ENCODE measurements at regions not wholly inside any gene's neighbourhood (a gene's known extent, or its start where the extent isn't known, plus 50 kb on each side); places are given as distances from the start of the nearest gene placed in this dataset.

- no peak for FAIRE-seq
- Histone ChIP-seq H3K9ac (ENCODE audit: low read length in 3 of 3) (no peak overlapping the region), H3K9me3 (ENCODE audit: control insufficient read depth in 2 of 3, insufficient read depth in 1 of 3, low read length in 3 of 3) (no peaks in the 10 kb centered on the region), H3K4me1 (ENCODE audit: control insufficient read depth in 2 of 3, insufficient read depth in 2 of 3, low read depth in 1 of 3, low read length in 3 of 3) (peaks cover 0 to 3% (median 0%) of the 10 kb centered on the region in 3 donors), H3K36me3 (ENCODE audit: control insufficient read depth in 2 of 3, insufficient read depth in 3 of 3, low read length in 3 of 3) (peaks cover 0 to 14% (median 4%) of the 10 kb centered on the region in 3 donors), H3K4me3 (ENCODE audit: low read length in 3 of 3) (no peak overlapping the region), H3K27ac (ENCODE audit: low read depth in 2 of 2, low read length in 2 of 2) (peak overlapping the region in 1 of 2 donors; percentile 22), H3K27me3 (ENCODE audit: control insufficient read depth, insufficient read depth, low read length) (no peaks in the 10 kb centered on the region)
- intact Hi-C loops (cut with DNase I): no loop called here
- peak; percentile 59 to 74 (median 64) for DNase-seq
- TF ChIP-seq, protein P1, sequence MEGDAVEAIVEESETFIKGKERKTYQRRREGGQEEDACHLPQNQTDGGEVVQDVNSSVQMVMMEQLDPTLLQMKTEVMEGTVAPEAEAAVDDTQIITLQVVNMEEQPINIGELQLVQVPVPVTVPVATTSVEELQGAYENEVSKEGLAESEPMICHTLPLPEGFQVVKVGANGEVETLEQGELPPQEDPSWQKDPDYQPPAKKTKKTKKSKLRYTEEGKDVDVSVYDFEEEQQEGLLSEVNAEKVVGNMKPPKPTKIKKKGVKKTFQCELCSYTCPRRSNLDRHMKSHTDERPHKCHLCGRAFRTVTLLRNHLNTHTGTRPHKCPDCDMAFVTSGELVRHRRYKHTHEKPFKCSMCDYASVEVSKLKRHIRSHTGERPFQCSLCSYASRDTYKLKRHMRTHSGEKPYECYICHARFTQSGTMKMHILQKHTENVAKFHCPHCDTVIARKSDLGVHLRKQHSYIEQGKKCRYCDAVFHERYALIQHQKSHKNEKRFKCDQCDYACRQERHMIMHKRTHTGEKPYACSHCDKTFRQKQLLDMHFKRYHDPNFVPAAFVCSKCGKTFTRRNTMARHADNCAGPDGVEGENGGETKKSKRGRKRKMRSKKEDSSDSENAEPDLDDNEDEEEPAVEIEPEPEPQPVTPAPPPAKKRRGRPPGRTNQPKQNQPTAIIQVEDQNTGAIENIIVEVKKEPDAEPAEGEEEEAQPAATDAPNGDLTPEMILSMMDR (IDR thresholded peaks at IDR 0.05; ENCODE audit: borderline replicate concordance, extremely low read depth, insufficient read depth): no peak
These were observed 73.8 kb upstream of the MORC3 start for GRCh38 chr21:36246080-36246631.

DNA sequence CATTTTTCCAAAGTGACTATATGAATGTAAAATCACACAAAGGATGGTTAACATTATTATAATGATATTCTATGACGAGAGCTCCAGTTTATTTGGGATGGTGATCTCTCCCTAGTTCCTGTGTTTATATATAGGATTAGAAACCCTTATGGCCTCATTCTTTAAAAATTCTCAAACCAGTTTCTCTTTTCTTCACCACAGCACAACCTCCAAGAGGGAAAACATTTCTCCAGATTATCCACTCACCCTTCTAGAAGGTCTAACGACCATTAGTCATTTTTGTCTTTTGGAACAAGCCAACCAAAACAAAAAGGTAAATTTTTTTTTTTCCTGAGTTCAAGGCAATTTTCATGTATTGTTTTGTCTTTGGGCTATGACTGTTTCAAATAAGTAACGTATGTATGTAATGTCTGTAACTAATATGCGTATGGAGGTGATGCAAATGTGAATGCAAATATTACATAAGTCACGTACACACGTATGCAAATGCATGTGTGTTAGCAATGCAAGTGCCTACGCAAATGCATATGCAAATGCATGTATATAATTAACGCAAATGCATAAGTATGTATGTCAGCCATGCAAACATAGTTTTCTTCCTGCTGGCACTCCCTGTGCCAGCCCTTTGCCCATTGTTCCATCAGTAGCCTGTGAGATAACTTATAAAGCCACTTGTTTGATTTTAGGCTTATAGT, 72.5 kb upstream of the MORC3 start:
- no peak overlapping the region for H3K4me3 ChIP-seq (ENCODE audit: low read length in 3 of 3)
- H3K36me3 ChIP-seq (ENCODE audit: control insufficient read depth in 2 of 3, insufficient read depth in 3 of 3, low read length in 3 of 3): peaks cover 0 to 14% (median 4%) of the 10 kb centered on the region in 3 donors
- H3K27me3 ChIP-seq (ENCODE audit: control insufficient read depth, insufficient read depth, low read length): no peaks in the 10 kb centered on the region
- intact Hi-C loops (cut with DNase I): no loop called here
- TF ChIP-seq, protein P1 (IDR thresholded peaks at IDR 0.05; ENCODE audit: borderline replicate concordance, extremely low read depth, insufficient read depth): no peak
- no peak overlapping the region for H3K27ac ChIP-seq (ENCODE audit: low read depth in 2 of 2, low read length in 2 of 2)
- H3K9me3 ChIP-seq (ENCODE audit: control insufficient read depth in 2 of 3, insufficient read depth in 1 of 3, low read length in 3 of 3): no peaks in the 10 kb centered on the region
- peaks cover 0 to 3% (median 0%) of the 10 kb centered on the region in 3 donors for H3K4me1 ChIP-seq (ENCODE audit: control insufficient read depth in 2 of 3, insufficient read depth in 2 of 3, low read depth in 1 of 3, low read length in 3 of 3)
- H3K9ac ChIP-seq (ENCODE audit: low read length in 3 of 3): no peak overlapping the region
- DNase-seq (no peak), FAIRE-seq (no peak)

DNA sequence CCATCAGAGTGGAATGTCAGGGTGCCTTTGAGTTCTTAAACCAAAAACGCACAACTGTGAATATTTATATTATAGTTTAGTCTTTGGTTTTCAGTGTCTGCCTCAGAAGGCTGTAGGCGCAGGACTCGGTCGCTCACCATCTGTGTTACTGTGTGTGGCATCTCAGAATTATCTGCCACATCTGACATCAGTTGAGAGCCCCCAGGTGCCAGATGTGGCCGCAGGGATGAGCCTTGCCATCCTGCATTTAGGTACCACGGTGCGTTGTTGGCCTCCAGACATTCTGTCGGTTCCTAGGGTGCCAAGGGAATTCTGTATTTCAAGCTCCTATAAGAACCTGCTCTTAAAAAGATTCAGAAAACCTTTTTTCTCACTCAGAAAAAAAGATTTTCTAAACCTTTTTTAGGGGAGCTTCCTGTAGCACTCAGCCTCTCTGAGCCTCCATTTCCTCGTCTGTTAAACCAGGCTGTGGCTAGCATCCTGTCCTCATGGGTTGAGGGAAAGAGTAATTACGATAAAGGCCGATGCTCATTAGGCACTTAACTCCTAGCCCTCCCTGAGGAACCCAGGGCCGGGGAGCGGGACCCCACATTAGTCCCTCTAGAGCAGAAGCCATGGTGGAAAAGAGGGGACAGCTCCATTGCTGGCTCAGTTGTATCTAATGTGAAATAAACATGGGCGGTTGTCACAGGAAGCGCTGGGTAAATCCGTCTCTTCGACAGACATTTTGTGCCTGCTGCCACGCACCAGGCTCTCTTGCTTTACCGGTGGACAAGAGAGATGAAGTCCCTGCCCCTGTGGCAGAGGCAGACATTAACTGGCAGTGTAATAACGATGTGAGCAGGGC, 70.2 kb upstream of the MORC3 start:
- Histone ChIP-seq H3K9ac (ENCODE audit: low read length in 3 of 3) (no peak overlapping the region), H3K9me3 (ENCODE audit: control insufficient read depth in 2 of 3, insufficient read depth in 1 of 3, low read length in 3 of 3) (no peaks in the 10 kb centered on the region), H3K36me3 (ENCODE audit: control insufficient read depth in 2 of 3, insufficient read depth in 3 of 3, low read length in 3 of 3) (peaks cover 0 to 14% (median 4%) of the 10 kb centered on the region in 3 donors), H3K27ac (ENCODE audit: low read depth in 2 of 2, low read length in 2 of 2) (no peak overlapping the region), H3K4me3 (ENCODE audit: low read length in 3 of 3) (no peak overlapping the region), H3K27me3 (ENCODE audit: control insufficient read depth, insufficient read depth, low read length) (no peaks in the 10 kb centered on the region), H3K4me1 (ENCODE audit: control insufficient read depth in 2 of 3, insufficient read depth in 2 of 3, low read depth in 1 of 3, low read length in 3 of 3) (peaks cover 0 to 3% (median 0%) of the 10 kb centered on the region in 3 donors)
- intact Hi-C loops (cut with DNase I): no loop called here
- peak in 1 of 5 donors; percentile 20 for DNase-seq
- FAIRE-seq: no peak
- TF ChIP-seq, protein P1 (IDR thresholded peaks at IDR 0.05; ENCODE audit: borderline replicate concordance, extremely low read depth, insufficient read depth): no peak

Measured in kidney (tissue), 13 donors.